Activated CD4-positive, alpha-beta T cell treated with anti-CD3 and anti-CD28 coated beads, Interleukin-2, amount 10 ng/mL, durations not matched to agents 24 days and 14 days (primary cell): ENCODE measurements at regions not wholly inside any gene's neighbourhood (a gene's known extent, or its start where the extent isn't known, plus 50 kb on each side); places are given as distances from the start of the nearest gene placed in this dataset.

Source experiments
- DNase-seq: peaks from one replicate; pipeline ENCODE4 v3.0.0; 2022
- H3K27ac Mint-ChIP-seq: one replicate; pipeline ENCODE4 v1.8.0; 2022; ENCODE audit warnings: mild to moderate bottlenecking, mixed read lengths
- H3K27me3 Mint-ChIP-seq: one replicate; pipeline ENCODE4 v1.8.0; 2022; ENCODE audit warnings: mixed read lengths
- H3K36me3 Mint-ChIP-seq: one replicate; pipeline ENCODE4 v1.8.0; 2022; ENCODE audit warnings: low read depth, mild to moderate bottlenecking, mixed read lengths
- H3K4me1 Mint-ChIP-seq: one replicate; pipeline ENCODE4 v1.8.0; 2021; ENCODE audit warnings: mixed read lengths
- H3K4me3 Mint-ChIP-seq: one replicate; pipeline ENCODE4 v1.8.0; 2022; ENCODE audit warnings: mild to moderate bottlenecking, moderate library complexity, mixed read lengths
- H3K9me3 Mint-ChIP-seq: one replicate; pipeline ENCODE4 v1.8.0; 2021; ENCODE audit warnings: mixed read lengths
- intact Hi-C: fragments of 100-400 bp; cut with micrococcal nuclease; formaldehyde crosslinking; loops from one replicate; pipeline ENCODE4 v1.15.1; 2023

DNA sequence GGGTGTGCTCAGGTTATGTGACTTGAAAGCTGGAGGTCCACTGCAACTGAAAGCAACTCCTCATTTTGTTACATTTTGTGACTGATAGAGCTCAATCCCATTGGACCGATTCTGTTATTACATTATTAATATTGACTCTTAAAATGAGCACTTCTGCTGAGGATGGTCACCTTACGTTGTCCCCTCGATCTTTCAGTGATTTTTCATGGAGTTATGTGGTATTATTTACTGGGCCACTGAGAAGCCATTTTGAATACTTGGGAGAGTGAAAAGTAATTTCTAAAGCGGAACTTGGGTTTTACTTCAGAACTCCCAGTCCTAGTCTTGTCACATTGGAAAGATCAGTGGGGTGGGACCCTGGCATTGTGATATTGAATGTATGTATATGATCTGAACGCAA is 96.3 kb upstream of the FAM180A start:
- no peaks in the 10 kb centered on the region for H3K36me3 Mint-ChIP-seq
- intact Hi-C loops, result no loop called here

DNA sequence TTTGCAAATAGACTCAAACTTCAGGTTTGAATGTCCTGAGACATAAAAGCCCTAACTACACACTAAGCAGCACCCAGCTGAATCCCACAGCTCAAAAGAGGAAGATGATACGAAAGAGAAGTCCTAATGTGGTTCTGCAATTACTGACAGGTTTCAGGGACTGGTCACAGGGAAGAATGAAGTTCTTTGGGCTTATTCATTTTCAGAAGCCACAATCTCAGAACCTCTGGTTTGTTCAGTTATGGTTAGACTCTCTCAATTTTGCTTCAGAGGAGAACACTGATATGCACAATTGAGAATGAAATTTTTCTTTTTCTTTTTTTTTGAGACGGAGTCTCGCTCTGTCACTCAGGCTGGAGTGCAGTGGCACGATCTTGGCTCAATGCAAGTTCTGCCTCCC is 94.6 kb upstream of the FAM180A start:
- no peak for DNase-seq
- Mint-ChIP-seq H3K9me3 (peaks cover 8% of the 10 kb centered on the region), H3K4me3 (no peak overlapping the region), H3K27me3 (peaks cover 3% of the 10 kb centered on the region), H3K27ac (no peak overlapping the region), H3K4me1 (no peaks in the 10 kb centered on the region), H3K36me3 (no peaks in the 10 kb centered on the region)
- intact Hi-C loops, result no loop called here

More for the DNA sequence above, 96.3 kb upstream of the FAM180A start:
- no peak overlapping the region for H3K27ac Mint-ChIP-seq
- H3K27me3 Mint-ChIP-seq, result peaks cover 3% of the 10 kb centered on the region
- H3K4me1 Mint-ChIP-seq, result no peaks in the 10 kb centered on the region
- H3K4me3 Mint-ChIP-seq, result no peak overlapping the region
- H3K9me3 Mint-ChIP-seq, result peaks cover 8% of the 10 kb centered on the region
- DNase-seq, result no peak

DNA sequence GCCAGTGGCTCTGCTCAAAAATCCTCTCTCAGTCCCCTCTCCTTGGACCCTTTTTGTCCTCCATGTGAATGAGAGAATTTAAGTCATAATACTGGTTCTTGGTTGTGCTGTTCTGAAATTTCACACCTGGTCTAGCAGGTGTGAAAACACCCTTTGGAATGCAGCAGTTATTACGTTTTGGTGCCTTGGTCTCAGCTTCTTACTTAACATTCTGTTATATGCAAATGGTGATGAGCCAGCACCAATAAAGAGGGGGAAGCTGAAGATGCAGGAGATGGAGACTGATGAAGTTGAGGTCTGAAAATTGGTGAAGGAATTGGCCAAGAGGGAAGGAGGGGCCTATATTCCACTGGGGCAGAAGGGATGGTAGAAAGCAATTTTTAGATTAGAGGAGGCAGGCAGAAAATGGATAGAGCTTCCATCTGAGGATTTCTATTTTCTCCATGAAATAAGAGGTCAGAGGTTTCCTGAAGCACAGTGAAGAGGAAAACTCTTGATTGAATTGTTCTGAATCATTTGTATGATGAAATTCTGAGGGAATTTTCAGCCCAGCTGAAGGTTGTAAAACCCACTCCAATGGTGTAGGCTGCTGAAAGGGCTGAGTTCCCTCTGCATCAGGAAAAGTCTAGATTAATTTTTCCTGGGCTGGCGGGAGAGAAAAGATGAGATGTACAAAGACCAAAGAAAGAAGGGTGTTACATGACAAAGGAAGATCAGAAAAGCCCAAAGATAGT is 94.0 kb upstream of the FAM180A start:
- no peak overlapping the region for H3K4me3 Mint-ChIP-seq
- intact Hi-C loops, result no loop called here
- DNase-seq, result no peak
- H3K27me3 Mint-ChIP-seq, result peaks cover 3% of the 10 kb centered on the region
- no peaks in the 10 kb centered on the region for H3K36me3 Mint-ChIP-seq
- no peaks in the 10 kb centered on the region for H3K4me1 Mint-ChIP-seq
- H3K9me3 Mint-ChIP-seq, result peaks cover 8% of the 10 kb centered on the region
- no peak overlapping the region for H3K27ac Mint-ChIP-seq

DNA sequence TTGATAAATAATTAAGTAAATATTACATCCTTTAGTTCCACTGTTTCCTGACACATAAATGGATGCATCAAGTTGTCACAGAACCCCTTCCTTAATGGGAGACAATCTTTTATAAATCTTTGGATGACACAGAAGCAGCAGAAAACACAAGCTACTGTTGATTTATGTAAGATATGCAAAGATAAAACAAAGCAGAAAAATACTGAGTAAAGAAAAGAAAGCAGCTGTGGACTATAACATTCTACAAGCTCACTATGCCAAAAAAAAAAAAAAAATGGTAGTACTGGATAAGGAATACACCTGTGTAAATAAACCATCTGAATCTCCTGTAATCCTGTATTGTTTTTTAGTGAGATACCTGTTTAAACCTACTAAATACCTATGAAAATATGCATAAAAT is 92.0 kb upstream of the FAM180A start:
- no peaks in the 10 kb centered on the region for H3K9me3 Mint-ChIP-seq

DNA sequence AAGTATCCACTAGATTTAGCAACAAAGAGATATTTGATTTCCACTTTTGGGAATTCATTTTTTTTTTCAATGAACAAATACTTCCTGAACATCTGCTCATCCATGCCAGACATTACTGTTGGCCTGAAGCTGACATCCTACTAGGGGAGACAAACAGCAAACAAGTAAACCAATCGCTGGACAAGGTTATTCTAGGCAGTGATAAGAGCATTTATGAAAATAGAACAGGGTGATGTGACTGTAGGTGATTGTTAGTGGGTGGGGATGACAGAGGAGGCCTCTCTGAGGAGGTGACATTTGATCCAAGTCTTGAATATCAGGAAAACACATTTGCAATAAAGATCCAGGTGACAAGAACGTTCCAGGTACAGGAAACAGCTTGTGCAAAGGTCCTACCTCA is 89.1 kb upstream of the FAM180A start:
- no peaks in the 10 kb centered on the region for H3K27me3 Mint-ChIP-seq
- intact Hi-C loops, result no loop called here

More for the DNA sequence above, 92.0 kb upstream of the FAM180A start:
- intact Hi-C loops, result no loop called here
- Mint-ChIP-seq H3K4me3 (no peak overlapping the region), H3K36me3 (no peaks in the 10 kb centered on the region), H3K27me3 (peaks cover 3% of the 10 kb centered on the region), H3K4me1 (no peaks in the 10 kb centered on the region), H3K27ac (no peak overlapping the region)
- DNase-seq, result no peak

DNA sequence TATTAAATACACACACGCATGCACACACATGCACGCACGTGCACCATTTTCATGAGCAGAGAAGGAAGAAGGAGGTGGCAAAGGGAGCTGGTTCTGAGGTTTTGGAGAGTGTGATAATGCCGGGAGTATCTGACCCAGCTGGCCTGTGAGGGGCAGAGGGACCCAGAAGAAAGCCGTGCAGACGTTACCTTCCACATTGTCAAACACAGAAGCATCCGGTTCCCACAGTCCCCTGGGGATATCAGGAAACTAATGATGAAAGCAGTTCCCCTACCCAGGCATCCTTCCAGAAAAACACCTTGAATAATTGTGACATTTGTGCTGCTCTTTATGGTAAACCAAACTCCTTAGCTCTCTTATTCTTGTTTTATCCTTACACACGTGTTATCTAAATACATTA is 85.7 kb upstream of the FAM180A start:
- Mint-ChIP-seq H3K27me3 (peaks cover under 1% of the 10 kb centered on the region), H3K36me3 (no peaks in the 10 kb centered on the region), H3K27ac (no peak overlapping the region), H3K9me3 (no peaks in the 10 kb centered on the region), H3K4me1 (peaks cover 5% of the 10 kb centered on the region), H3K4me3 (no peak overlapping the region)
- intact Hi-C loops, result no loop called here
- DNase-seq, result no peak

More for the DNA sequence above, 89.1 kb upstream of the FAM180A start:
- Mint-ChIP-seq H3K36me3 (no peaks in the 10 kb centered on the region), H3K9me3 (no peaks in the 10 kb centered on the region), H3K27ac (no peak overlapping the region), H3K4me1 (no peaks in the 10 kb centered on the region), H3K4me3 (no peak overlapping the region)
- DNase-seq, result no peak

DNA sequence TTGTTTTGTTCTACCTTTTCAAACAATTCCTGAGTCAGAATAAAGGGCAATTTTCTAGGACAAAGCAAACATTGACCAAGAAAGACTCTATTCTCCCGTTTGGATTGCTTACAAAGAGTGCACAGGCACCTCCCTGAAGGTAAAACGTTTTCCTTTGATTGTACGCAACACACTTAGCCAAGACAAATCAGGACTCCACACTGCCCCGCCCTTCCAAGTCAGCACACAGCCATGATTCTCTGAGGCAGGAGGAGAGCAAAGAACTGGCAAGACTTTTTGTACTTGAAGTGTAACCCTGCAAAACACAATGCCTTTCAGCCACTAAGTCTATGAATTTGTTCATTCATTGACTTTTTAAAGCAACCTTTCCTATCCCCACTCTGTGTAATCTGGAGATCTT is 85.0 kb upstream of the FAM180A start:
- Mint-ChIP-seq H3K9me3 (no peaks in the 10 kb centered on the region), H3K4me3 (no peak overlapping the region), H3K27ac (no peak overlapping the region), H3K27me3 (peaks cover 2% of the 10 kb centered on the region), H3K4me1 (peaks cover 5% of the 10 kb centered on the region), H3K36me3 (no peaks in the 10 kb centered on the region)
- intact Hi-C loops, result no loop called here
- DNase-seq, result no peak

DNA sequence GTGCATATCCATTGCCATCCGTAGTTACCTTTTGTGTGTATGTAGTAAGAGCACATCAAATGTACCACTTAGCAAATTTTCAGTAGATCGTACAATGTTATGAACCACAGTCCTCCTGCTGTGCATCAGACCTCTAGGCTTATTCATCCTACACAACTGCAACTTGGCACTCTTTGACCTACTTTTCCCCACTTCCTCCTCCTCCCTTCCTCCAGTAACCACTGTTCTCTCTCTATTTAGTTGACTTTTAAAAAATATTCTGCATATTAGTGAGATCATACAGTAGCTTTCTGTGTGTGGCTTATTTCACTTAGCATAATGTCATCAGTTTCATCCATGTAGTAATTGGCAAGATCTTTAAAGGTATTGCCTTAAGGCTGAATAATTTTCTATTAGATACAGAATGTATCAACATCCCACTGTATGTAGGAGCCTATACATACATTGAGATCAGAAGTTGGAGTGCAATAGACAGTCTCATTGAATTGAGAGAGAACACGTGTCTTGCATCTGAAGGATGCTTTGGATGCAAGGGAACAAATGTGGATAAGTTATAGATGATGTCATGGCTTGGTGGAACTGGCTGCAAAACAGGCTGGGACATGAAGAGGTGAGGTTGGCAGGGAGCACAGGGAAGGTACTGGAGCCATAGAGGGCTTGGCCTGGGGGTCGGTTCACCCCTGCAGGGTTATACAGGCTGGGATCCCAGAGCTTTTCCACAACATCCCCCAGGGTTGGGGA is 83.0 kb upstream of the FAM180A start:
- Mint-ChIP-seq H3K27ac (no peak overlapping the region), H3K4me1 (peaks cover 5% of the 10 kb centered on the region), H3K27me3 (peaks cover 3% of the 10 kb centered on the region), H3K4me3 (no peak overlapping the region), H3K36me3 (no peaks in the 10 kb centered on the region), H3K9me3 (no peaks in the 10 kb centered on the region)
- intact Hi-C loops, result no loop called here
- DNase-seq, result no peak

DNA sequence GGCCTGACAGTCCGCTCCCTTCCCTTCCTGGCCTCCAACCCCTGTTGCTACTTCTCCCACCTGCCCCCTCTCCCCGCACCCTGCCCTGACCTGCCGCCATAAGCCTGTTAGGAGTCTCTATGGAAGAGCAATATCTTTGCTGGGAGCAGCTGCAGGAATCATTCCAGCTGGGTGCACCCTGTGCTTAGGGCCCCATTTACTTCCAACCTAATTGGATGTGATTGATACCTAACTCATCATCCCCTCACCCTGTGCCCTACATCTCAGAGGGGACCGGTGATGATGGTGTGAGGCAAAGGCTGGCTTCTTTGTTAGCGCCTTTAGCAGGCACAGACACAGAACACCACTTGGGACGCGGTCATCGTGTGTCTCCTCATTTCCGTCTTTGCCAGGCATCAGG is 80.0 kb upstream of the FAM180A start:
- no peaks in the 10 kb centered on the region for H3K36me3 Mint-ChIP-seq
- H3K9me3 Mint-ChIP-seq, result no peaks in the 10 kb centered on the region

DNA sequence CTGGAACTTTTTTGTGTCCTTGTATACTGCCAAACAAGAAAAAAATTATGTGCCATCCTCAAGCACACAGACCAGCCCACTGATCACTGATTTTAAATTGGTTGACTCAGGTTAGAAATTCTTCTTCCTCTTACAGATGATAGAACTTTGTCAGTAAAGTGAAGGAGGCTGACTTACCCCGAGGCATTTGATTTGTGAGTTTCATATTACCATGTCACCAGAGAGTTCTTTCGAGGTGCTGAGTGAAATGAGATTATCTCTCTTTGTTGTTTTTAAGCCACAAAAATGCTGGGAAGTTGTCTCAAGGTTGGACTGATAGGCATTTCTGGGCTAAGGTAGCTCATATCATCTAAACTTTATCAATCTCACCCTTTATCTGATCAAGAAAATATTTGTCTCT is 78.8 kb upstream of the FAM180A start:
- Mint-ChIP-seq H3K4me1 (peaks cover 5% of the 10 kb centered on the region), H3K9me3 (no peaks in the 10 kb centered on the region), H3K27ac (no peak overlapping the region), H3K27me3 (peaks cover 3% of the 10 kb centered on the region), H3K4me3 (no peak overlapping the region), H3K36me3 (no peaks in the 10 kb centered on the region)
- DNase-seq, result no peak
- intact Hi-C loops, result no loop called here

More for the DNA sequence above, 80.0 kb upstream of the FAM180A start:
- intact Hi-C loops, result no loop called here
- Mint-ChIP-seq H3K4me3 (no peak overlapping the region), H3K27me3 (peaks cover 3% of the 10 kb centered on the region), H3K27ac (no peak overlapping the region), H3K4me1 (peaks cover 5% of the 10 kb centered on the region)
- DNase-seq, result no peak

DNA sequence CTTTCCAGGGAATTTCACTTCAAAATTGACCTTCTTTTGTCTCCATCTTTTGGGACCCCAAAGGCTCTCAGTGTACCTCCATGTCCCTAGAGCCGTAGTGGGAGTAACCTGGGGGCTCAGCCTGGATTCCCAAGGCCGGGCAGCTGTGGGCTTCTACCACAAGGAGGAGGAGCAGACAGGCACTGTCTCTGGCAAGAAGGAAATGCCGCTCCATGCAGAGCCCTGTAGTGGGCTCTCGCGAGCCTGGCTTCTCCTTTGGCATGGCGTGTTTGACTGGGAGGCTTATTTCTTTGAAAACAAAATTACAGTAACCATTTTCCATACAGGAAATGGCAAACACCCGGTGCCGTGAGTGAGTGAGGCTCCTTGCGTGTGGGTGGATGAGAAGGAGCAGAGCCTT is 76.8 kb upstream of the FAM180A start:
- no peaks in the 10 kb centered on the region for H3K36me3 Mint-ChIP-seq
- DNase-seq, result no peak
- no peak overlapping the region for H3K27ac Mint-ChIP-seq
- H3K27me3 Mint-ChIP-seq, result peaks cover 3% of the 10 kb centered on the region
- H3K9me3 Mint-ChIP-seq, result no peaks in the 10 kb centered on the region
- no peak overlapping the region for H3K4me3 Mint-ChIP-seq
- no peaks in the 10 kb centered on the region for H3K4me1 Mint-ChIP-seq
- intact Hi-C loops, result no loop called here

DNA sequence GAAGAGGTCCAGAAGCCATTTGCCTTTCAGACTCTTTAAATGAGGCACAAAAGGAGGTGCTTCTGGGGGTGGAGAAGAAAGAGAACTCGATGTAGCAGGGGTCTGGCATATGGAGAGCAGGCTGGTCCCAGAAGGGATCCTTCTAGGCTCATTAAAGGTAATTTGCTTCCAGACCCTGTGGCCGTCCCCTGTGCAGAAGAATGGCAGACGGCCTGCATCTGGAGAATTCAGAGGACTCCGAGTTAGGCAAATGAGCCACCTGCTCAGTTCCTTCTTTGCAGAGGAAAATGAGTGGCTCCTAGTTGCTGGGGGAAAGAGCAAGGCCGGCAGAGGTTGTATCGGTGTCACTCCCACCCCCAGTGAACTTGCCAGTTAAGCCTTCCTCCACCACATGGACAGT is 73.8 kb upstream of the FAM180A start:
- Mint-ChIP-seq H3K9me3 (no peaks in the 10 kb centered on the region), H3K4me3 (no peak overlapping the region), H3K27ac (no peak overlapping the region), H3K36me3 (no peaks in the 10 kb centered on the region), H3K27me3 (peaks cover 1% of the 10 kb centered on the region), H3K4me1 (no peaks in the 10 kb centered on the region)
- no peak for DNase-seq
- intact Hi-C loops, result no loop called here

DNA sequence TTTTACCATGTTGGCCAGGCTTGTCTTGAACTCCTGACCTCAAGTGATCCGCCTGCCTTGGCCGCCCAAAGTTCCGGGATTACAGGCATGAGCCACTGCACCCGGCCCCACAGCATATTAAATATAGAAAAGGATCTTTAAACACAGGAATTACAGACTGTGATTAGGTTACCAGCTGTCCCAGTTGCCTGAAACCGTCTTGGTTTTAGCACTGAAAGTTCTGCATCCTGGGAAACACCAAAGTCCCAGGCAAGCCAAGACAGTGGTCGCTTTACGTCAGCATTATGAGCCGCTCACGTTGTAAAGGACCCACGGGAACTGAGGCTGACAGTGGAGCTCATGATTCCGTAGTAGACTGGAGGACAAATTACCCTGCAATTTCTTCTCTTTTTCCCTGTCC is 69.0 kb upstream of the FAM180A start:
- no peak for DNase-seq
- H3K4me3 Mint-ChIP-seq, result no peak overlapping the region
- no peaks in the 10 kb centered on the region for H3K9me3 Mint-ChIP-seq
- H3K27ac Mint-ChIP-seq, result no peak overlapping the region
- intact Hi-C loops, result no loop called here
- H3K4me1 Mint-ChIP-seq, result no peaks in the 10 kb centered on the region
- H3K27me3 Mint-ChIP-seq, result peaks cover 3% of the 10 kb centered on the region
- no peaks in the 10 kb centered on the region for H3K36me3 Mint-ChIP-seq

DNA sequence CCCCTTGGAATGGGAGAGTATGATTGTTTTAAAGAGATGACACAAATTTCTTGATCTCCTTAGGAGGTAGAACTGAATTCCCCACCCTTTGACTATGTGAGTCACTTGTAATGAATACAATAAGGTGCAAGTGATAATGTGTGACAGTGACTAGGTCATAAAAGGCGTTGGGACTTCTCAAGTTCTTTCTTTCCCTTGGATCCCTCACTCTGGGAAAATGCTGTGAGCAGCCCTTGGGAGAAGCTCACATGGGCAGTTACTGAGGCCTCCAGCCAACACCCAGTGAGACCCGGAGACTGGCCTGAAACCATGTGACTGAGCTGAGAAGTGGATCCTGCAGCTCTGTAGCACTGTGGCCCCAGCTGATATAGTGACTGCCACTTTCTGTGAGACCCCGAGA is 66.4 kb upstream of the FAM180A start:
- Mint-ChIP-seq H3K4me3 (no peak overlapping the region), H3K27ac (no peak overlapping the region), H3K36me3 (no peaks in the 10 kb centered on the region), H3K4me1 (no peaks in the 10 kb centered on the region), H3K27me3 (peaks cover 3% of the 10 kb centered on the region), H3K9me3 (no peaks in the 10 kb centered on the region)
- intact Hi-C loops, result no loop called here
- DNase-seq, result no peak
